ENCODE measurements at regions not wholly inside any gene's neighbourhood (a gene's known extent, or its start where the extent isn't known, plus 50 kb on each side); places are given as distances from the start of the nearest gene placed in this dataset.
"Not testable (repeated sequence)": the region's sequence is repeated elsewhere in the genome, so short reads cannot be mapped to it uniquely, and the experiment has no call there.

DNA sequence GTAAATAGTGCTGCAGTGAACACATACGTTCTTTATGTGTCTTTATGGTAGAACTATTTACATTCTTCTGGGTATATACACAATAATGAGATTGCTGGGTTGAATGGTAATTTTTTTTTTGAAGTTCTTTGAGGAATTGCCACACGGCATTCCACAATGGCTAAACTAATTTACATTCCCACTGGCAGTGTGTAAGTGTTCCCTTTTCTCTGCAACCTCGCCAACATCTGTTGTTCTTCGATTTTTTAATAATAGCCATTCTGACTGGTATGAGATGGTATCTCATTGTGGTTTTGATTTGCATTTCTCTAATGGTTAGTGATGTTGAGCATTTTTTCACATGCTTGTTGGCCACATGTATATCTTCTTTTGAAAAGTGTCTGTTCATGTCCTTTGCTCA is 609.5 kb downstream of the DNAH5 start:
- DNase-seq; H3K9me3 Mint-ChIP-seq; H3K4me1 Mint-ChIP-seq; H3K27ac Mint-ChIP-seq; H3K27me3 Mint-ChIP-seq (ENCODE audit: low read depth in 3 of 3); H3K4me3 Mint-ChIP-seq; H3K36me3 Mint-ChIP-seq: not testable (repeated sequence)

GRCh38 chr5:13331585-13331984 is 612.9 kb downstream of the DNAH5 start:
- DNase-seq, result no peak
- no peaks in the 10 kb centered on the region for H3K4me1 Mint-ChIP-seq
- H3K4me3 Mint-ChIP-seq, result no peak overlapping the region
- no peaks in the 10 kb centered on the region for H3K36me3 Mint-ChIP-seq
- no peak overlapping the region for H3K27ac Mint-ChIP-seq
- H3K9me3 Mint-ChIP-seq, result peaks cover 0 to 8% (median under 1%) of the 10 kb centered on the region in 6 donors
- peaks cover 2 to 3% (median 2%) of the 10 kb centered on the region in 3 donors for H3K27me3 Mint-ChIP-seq (ENCODE audit: low read depth in 3 of 3)

DNA sequence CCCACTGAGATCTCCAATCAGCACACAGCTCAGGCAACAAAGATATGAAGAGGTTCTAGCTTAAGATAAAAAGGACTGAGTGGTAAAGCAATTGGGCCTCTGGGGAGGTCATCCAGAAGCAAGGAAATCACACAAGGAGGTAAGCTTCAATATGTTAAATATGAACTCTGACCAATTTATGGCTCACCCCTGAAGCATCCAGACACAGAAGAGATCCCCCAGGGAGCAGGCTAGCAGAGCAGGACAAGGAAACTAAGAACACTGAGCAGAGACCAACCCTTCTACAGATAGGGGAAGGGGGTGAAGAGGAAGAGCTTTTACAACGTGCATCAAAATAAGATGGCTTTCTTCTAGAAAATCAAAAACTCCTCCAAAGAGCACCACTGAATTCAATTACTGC is 616.2 kb downstream of the DNAH5 start:
- Mint-ChIP-seq H3K4me1 (no peaks in the 10 kb centered on the region), H3K36me3 (no peaks in the 10 kb centered on the region), H3K27me3 (ENCODE audit: low read depth in 3 of 3) (peaks cover 0 to 2% (median 0%) of the 10 kb centered on the region in 3 donors), H3K27ac (no peak overlapping the region), H3K9me3 (peaks cover 0 to 6% (median 1%) of the 10 kb centered on the region in 6 donors), H3K4me3 (no peak overlapping the region)
- DNase-seq, result no peak

- peaks cover 0 to 9% (median 1%) of the 10 kb centered on the region in 6 donors for H3K9me3 Mint-ChIP-seq
- no peak overlapping the region for H3K27ac Mint-ChIP-seq
Measured at GRCh38 chr5:13325765-13326164, 618.7 kb downstream of the DNAH5 start.

DNA sequence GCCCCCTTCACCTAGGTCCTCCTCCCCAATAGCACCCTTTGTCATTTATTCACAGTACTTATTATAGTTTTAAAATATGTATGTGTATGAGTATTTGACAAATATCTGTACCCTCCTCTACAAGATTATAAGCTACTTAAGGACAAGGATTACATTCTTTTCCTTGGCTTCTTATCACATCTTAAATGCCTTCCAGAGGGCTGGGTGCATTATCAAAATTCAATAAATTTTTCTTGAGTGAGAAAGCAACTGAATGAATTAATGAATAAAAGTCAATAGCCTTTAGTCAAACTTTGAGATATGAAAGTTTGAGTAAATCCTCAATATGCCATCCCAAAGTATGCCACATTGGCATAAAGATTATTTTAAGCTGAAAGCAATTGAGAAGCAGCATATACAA is 621.7 kb downstream of the DNAH5 start:
- peaks cover 0 to 2% (median 1%) of the 10 kb centered on the region in 3 donors for H3K27me3 Mint-ChIP-seq (ENCODE audit: low read depth in 3 of 3)
- no peak overlapping the region for H3K27ac Mint-ChIP-seq
- peaks cover 0 to 7% (median 2%) of the 10 kb centered on the region in 6 donors for H3K9me3 Mint-ChIP-seq
- DNase-seq, result no peak
- no peaks in the 10 kb centered on the region for H3K4me1 Mint-ChIP-seq
- H3K36me3 Mint-ChIP-seq, result no peaks in the 10 kb centered on the region
- H3K4me3 Mint-ChIP-seq, result no peak overlapping the region

More at GRCh38 chr5:13325765-13326164, 618.7 kb downstream of the DNAH5 start:
- Mint-ChIP-seq H3K36me3 (no peaks in the 10 kb centered on the region), H3K4me3 (no peak overlapping the region), H3K27me3 (ENCODE audit: low read depth in 3 of 3) (peaks cover 0 to 2% (median 0%) of the 10 kb centered on the region in 3 donors), H3K4me1 (no peaks in the 10 kb centered on the region)
- DNase-seq, result no peak

DNA sequence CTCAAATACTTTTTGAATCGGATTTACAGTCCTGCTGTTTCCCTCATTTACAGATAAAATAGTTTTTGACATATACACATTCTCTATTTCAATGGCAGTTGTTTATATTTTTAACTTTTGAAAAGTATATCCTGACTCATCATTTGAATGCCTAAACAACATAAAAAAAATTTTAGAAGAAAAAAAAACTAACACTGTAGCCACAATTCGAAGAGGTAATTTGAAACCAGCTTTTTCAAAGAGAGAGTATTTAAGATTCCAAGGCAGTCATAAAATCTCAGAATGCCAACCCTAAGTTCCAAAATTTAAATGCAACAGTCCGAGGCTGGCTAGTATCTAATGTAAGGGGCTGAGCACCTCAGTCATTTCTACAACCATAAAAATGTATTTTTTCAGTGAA is 626.8 kb downstream of the DNAH5 start:
- Mint-ChIP-seq H3K4me1 (no peaks in the 10 kb centered on the region), H3K36me3 (no peaks in the 10 kb centered on the region), H3K4me3 (no peak overlapping the region), H3K9me3 (peaks cover 2 to 16% (median 8%) of the 10 kb centered on the region in 6 donors), H3K27me3 (ENCODE audit: low read depth in 3 of 3) (peaks cover 3% of the 10 kb centered on the region in 3 donors), H3K27ac (no peak overlapping the region)
- no peak for DNase-seq

GRCh38 chr5:13316176-13316575 is 628.3 kb downstream of the DNAH5 start:
- Mint-ChIP-seq H3K36me3 (no peaks in the 10 kb centered on the region), H3K27ac (no peak overlapping the region), H3K4me1 (no peaks in the 10 kb centered on the region), H3K4me3 (no peak overlapping the region), H3K27me3 (ENCODE audit: low read depth in 3 of 3) (peaks cover 3% of the 10 kb centered on the region in 3 donors), H3K9me3 (peaks cover 2 to 16% (median 8%) of the 10 kb centered on the region in 6 donors)
- DNase-seq, result no peak

GRCh38 chr5:13307480-13307879 is 637.0 kb downstream of the DNAH5 start:
- H3K27ac Mint-ChIP-seq, result no peak overlapping the region
- H3K4me1 Mint-ChIP-seq, result no peaks in the 10 kb centered on the region
- H3K27me3 Mint-ChIP-seq (ENCODE audit: low read depth in 3 of 3), result peaks cover 0 to 2% (median 0%) of the 10 kb centered on the region in 3 donors
- H3K4me3 Mint-ChIP-seq, result no peak overlapping the region
- no peak for DNase-seq
- H3K9me3 Mint-ChIP-seq, result peaks cover 0 to 14% (median under 1%) of the 10 kb centered on the region in 6 donors
- no peaks in the 10 kb centered on the region for H3K36me3 Mint-ChIP-seq

DNA sequence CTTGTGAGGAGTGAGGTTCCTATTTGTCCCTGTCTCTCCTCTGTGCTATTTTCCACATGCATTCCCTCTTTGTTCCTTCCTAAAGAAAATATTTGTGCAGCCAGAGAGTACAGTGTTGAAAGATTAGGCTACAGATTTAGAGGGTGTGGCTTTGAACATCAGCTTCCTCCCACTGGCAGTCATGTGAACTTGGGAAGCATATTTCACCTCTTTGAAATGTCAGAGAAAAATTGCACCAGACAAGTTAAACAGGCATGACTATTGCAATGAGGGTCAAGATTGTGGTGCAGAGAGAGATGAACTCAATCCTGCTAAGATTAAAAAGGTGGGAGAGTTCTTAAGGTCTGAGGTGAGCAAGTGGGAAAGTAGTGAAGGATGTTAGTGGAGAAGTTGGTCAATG is 641.0 kb downstream of the DNAH5 start:
- no peaks in the 10 kb centered on the region for H3K4me1 Mint-ChIP-seq
- peaks cover 0 to 14% (median under 1%) of the 10 kb centered on the region in 6 donors for H3K9me3 Mint-ChIP-seq
- H3K4me3 Mint-ChIP-seq, result no peak overlapping the region
- no peak overlapping the region for H3K27ac Mint-ChIP-seq
- H3K36me3 Mint-ChIP-seq, result no peaks in the 10 kb centered on the region
- H3K27me3 Mint-ChIP-seq (ENCODE audit: low read depth in 3 of 3), result peaks cover 0 to 2% (median 0%) of the 10 kb centered on the region in 3 donors
- DNase-seq, result no peak

DNA sequence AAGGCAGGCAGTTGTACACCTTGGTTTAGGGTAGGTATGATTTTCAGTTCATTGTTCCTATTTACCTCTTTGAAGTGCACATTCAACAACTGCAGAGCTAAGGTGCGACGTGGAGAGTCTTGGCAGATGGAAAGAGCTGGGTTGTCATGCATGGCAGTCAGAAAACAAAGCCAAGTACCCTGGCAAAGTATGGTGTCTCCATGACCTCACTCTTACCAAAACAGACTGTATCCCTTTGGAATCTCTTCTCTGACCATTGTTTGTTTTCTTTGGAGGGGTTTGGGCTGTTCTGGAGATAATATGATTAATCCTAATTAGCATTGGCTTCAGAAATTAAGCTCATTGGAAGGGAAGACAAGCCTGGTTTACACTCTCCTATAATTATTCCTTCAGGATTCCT is 665.7 kb downstream of the DNAH5 start:
- no peak for DNase-seq
- Mint-ChIP-seq H3K4me3 (no peak overlapping the region), H3K4me1 (no peaks in the 10 kb centered on the region), H3K9me3 (peaks cover 0 to 5% (median 0%) of the 10 kb centered on the region in 6 donors), H3K36me3 (no peaks in the 10 kb centered on the region), H3K27ac (no peak overlapping the region), H3K27me3 (ENCODE audit: low read depth in 3 of 3) (no peaks in the 10 kb centered on the region)

DNA sequence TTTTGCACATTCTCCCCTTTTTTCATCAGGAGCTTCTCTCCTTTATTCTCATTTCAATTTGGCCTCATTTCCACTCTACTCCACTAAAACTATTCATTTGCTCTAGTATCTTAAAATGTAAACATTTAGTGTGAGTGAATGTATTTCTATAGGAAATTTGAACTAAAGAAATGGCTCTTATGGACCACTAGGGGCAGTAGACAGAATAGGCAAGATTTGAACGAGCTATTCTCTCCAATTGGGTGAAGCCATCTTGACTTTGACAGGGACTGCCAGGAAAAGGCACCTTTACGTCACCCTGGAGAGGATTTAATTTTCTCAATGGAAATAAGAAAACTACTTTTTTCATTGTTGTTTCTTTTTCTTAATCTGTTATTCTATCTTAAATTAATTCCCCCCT is 666.3 kb downstream of the DNAH5 start:
- no peak overlapping the region for H3K27ac Mint-ChIP-seq
- no peaks in the 10 kb centered on the region for H3K27me3 Mint-ChIP-seq (ENCODE audit: low read depth in 3 of 3)
- H3K4me3 Mint-ChIP-seq, result no peak overlapping the region
- no peaks in the 10 kb centered on the region for H3K4me1 Mint-ChIP-seq
- H3K36me3 Mint-ChIP-seq, result no peaks in the 10 kb centered on the region
- DNase-seq, result no peak
- peaks cover 0 to 5% (median 0%) of the 10 kb centered on the region in 6 donors for H3K9me3 Mint-ChIP-seq

DNA sequence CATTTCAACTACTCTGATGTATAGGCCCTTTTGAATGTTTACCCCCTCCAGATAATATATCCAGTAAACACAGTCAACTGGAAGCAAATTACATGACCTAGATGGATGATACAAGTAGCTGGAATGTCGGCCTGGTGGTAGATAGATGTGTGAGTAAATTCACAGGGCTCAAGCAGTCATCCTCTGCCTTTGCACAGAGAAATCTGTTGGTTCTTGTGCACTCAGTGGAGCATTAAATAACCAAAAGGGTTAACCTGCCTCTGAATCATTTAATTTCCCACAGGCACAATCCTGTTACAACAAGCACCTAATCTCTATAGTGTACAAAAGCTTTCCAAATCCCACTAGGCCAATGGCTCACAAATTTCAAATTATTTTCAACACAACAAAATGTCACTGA is 668.3 kb downstream of the DNAH5 start:
- Mint-ChIP-seq H3K4me1 (no peaks in the 10 kb centered on the region), H3K9me3 (peaks cover 0 to 5% (median 0%) of the 10 kb centered on the region in 6 donors), H3K27ac (no peak overlapping the region), H3K4me3 (no peak overlapping the region), H3K36me3 (no peaks in the 10 kb centered on the region), H3K27me3 (ENCODE audit: low read depth in 3 of 3) (no peaks in the 10 kb centered on the region)
- no peak for DNase-seq

DNA sequence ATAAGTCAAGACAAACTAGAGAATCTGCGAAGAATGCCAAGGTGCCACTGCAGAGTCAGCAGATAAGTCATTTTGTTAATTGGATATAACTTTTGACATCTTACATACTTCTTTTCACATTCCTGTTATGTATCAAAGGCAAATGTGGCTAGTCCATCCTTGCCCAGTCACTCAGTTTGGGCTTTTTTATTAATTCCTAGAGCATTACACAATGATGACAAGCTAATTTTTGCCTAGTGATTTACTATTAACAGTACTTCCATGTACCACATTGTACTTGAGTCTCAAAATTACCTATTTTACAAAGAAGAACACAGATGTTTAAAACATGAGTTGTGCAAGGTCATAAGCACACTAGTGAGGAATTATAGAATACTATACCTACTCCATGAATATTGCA is 680.8 kb downstream of the DNAH5 start:
- Mint-ChIP-seq H3K4me1 (no peaks in the 10 kb centered on the region), H3K27me3 (ENCODE audit: low read depth in 3 of 3) (no peaks in the 10 kb centered on the region), H3K9me3 (peaks cover 0 to 3% (median 0%) of the 10 kb centered on the region in 6 donors), H3K36me3 (no peaks in the 10 kb centered on the region), H3K27ac (no peak overlapping the region), H3K4me3 (no peak overlapping the region)
- no peak for DNase-seq

DNA sequence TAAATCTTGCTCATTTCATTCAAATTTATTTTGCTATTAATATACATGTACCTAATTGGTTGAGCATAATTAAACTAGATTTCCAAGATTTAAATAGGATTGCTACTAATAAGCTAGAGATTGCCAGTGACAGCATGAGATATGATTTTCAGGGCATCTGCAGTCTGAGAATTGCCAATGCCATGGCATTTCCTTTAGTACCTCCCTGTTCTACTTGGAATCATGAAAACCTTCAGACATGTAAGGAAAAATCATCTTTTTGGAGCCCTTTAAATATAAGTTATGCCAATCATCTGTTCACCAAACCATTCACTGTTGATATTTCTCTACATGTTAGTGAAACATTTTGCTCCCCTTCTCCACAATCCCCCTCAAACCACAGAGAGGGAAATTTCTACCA is 691.4 kb downstream of the DNAH5 start:
- Mint-ChIP-seq H3K9me3 (peaks cover 0 to 12% (median 0%) of the 10 kb centered on the region in 6 donors), H3K36me3 (no peaks in the 10 kb centered on the region), H3K27me3 (ENCODE audit: low read depth in 3 of 3) (peaks cover 0 to 1% (median 0%) of the 10 kb centered on the region in 3 donors), H3K27ac (no peak overlapping the region), H3K4me1 (no peaks in the 10 kb centered on the region), H3K4me3 (no peak overlapping the region)
- no peak for DNase-seq

DNA sequence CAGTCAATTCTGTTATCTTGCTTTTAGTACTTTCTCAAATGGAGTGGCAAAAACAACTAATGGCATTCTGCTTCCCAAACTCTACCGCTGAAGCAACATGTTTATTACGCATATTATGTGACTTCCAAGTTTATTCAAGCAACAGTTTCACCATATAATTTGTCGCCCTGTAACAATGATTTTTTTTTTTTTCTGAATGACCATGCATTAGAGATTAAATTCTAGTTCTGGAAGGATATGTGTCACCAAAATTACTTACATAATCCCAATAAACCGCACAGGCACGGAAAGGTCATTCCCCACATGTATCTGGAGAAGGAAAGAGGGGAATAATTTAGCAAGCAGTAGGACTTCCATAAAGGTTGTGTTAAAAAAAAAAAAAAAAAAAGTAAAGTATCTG is 691.8 kb downstream of the DNAH5 start:
- Mint-ChIP-seq H3K36me3 (no peaks in the 10 kb centered on the region), H3K27ac (no peak overlapping the region), H3K4me3 (no peak overlapping the region), H3K27me3 (ENCODE audit: low read depth in 3 of 3) (peaks cover 0 to 1% (median 0%) of the 10 kb centered on the region in 3 donors), H3K4me1 (no peaks in the 10 kb centered on the region), H3K9me3 (peaks cover 0 to 12% (median 0%) of the 10 kb centered on the region in 6 donors)
- DNase-seq, result no peak
